C4-2B (cell line): ENCODE measurements at regions not wholly inside any gene's neighbourhood (a gene's known extent, or its start where the extent isn't known, plus 50 kb on each side); places are given as distances from the start of the nearest gene placed in this dataset.

ENCODE experiments used
- H3K27ac ChIP-seq: fragments of 450-650 bp; 2 replicates; pipeline ENCODE4 v1.5.1; 2017
- CTCF ChIP-seq: fragments of 450-650 bp; conservative IDR thresholded peaks from 2 replicates; pipeline ENCODE4 v1.5.1; 2017; ENCODE audit warnings: mild to moderate bottlenecking
- ZFX ChIP-seq: fragments of 450-650 bp; IDR thresholded peaks from 2 replicates; pipeline ENCODE4 v1.6.1; 2017

GRCh38 chr11:104410336-104410735, 246.4 kb upstream of the PDGFD start:
- H3K27ac ChIP-seq: no peak overlapping the region
- TF ChIP-seq ZFX (no peak), CTCF (no peak)

- TF ChIP-seq ZFX: no peak
- no peak for TF ChIP-seq CTCF
- H3K27ac ChIP-seq: no peak overlapping the region
These were observed 244.7 kb upstream of the PDGFD start for GRCh38 chr11:104408630-104409029.

GRCh38 chr11:104405277-104405676, 241.3 kb upstream of the PDGFD start:
- H3K27ac ChIP-seq: no peak overlapping the region
- TF ChIP-seq ZFX: no peak
- no peak for TF ChIP-seq CTCF

- TF ChIP-seq ZFX (no peak), CTCF (no peak)
- H3K27ac ChIP-seq: no peak overlapping the region
These were observed 240.6 kb upstream of the PDGFD start for GRCh38 chr11:104404231-104405175.

- no peak for TF ChIP-seq CTCF
- TF ChIP-seq ZFX: no peak
These were observed 239.0 kb upstream of the PDGFD start for GRCh38 chr11:104402812-104403521.

GRCh38 chr11:104394508-104394907, 230.6 kb upstream of the PDGFD start:
- TF ChIP-seq CTCF (no peak), ZFX (no peak)

More at GRCh38 chr11:104402812-104403521, 239.0 kb upstream of the PDGFD start:
- H3K27ac ChIP-seq: no peak overlapping the region

GRCh38 chr11:104390651-104391050, 226.7 kb upstream of the PDGFD start:
- H3K27ac ChIP-seq: no peak overlapping the region
- TF ChIP-seq ZFX: no peak
- TF ChIP-seq CTCF: no peak

More at GRCh38 chr11:104394508-104394907, 230.6 kb upstream of the PDGFD start:
- no peak overlapping the region for H3K27ac ChIP-seq
